ENCODE measurements at regions not wholly inside any gene's neighbourhood (a gene's known extent, or its start where the extent isn't known, plus 50 kb on each side); places are given as distances from the start of the nearest gene placed in this dataset.

DNA sequence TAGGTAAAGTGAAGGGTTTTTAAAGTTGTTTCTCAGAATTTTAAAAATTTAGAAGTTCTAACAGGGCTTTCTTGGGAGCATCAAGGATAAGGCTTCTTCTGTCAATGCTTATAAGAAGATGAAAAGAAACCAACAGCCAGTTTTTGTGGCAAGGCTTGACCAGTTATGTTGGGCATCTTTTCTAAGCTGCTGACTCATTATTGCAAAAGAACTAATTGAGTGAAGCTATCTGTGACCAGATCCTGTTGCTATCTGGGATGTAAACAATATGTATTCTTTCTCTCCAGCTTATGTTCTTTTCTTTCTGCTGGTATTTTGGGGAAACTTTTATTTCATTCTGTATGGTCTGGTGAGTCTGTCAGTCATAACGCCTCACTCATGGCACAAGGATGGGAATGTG, 643.8 kb downstream of the HDGFL1 start:
- Histone ChIP-seq H3K4me1 (ENCODE audit: control insufficient read depth, insufficient read depth, low read length) (no peaks in the 10 kb centered on the region), H3K9me3 (ENCODE audit: control insufficient read depth, insufficient read depth, low read depth, low read length) (no peaks in the 10 kb centered on the region), H3K36me3 (ENCODE audit: control insufficient read depth in 2 of 2, insufficient read depth in 1 of 2, low read length in 2 of 2) (no peaks in the 10 kb centered on the region), H3K27ac (ENCODE audit: extremely low read depth, low read depth, low read length) (no peak overlapping the region), H3K4me3 (ENCODE audit: low read depth, low read length) (no peak overlapping the region)
- ChIA-PET POLR2A (no interaction called here), CTCF (interaction anchor here (0.5 kb wide), 1 partner anchor 330 kb away, joined by 3 read pairs; no protein-coding TSS in a partner anchor)
- no peak for TF ChIP-seq SCRT2 (tag by site-specific recombination; IDR thresholded peaks at IDR 0.05)

DNA sequence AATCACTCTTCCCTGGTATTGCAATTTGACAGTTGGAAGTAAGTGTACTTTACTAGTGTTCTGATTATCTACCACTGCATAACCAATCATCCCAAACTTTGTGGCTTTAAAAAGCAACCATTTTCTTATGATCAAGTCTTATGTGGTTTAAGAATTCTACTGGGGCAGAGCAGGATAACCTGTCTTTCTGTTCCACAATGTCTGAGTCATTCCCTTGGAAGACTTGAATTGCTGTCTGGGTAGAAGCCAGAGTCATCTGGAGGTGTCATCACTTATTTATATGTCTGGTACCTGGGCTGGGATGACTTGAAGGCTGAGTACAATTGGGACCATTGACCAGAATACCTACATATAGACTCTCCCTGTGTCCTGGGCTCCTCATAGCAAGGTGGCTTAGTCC, 644.3 kb downstream of the HDGFL1 start:
- ChIA-PET CTCF (interaction anchor here (0.5 kb wide), 1 partner anchor 330 kb away, joined by 3 read pairs; no protein-coding TSS in a partner anchor), POLR2A (no interaction called here)
- H3K27ac ChIP-seq (ENCODE audit: extremely low read depth, low read depth, low read length): no peak overlapping the region
- H3K4me1 ChIP-seq (ENCODE audit: control insufficient read depth, insufficient read depth, low read length): no peaks in the 10 kb centered on the region
- H3K9me3 ChIP-seq (ENCODE audit: control insufficient read depth, insufficient read depth, low read depth, low read length): no peaks in the 10 kb centered on the region
- H3K36me3 ChIP-seq (ENCODE audit: control insufficient read depth in 2 of 2, insufficient read depth in 1 of 2, low read length in 2 of 2): no peaks in the 10 kb centered on the region
- no peak for TF ChIP-seq MZF1 (tag by site-specific recombination; IDR thresholded peaks at IDR 0.05; ENCODE audit: borderline replicate concordance)
- TF ChIP-seq ZNF248 (tag by site-specific recombination; IDR thresholded peaks at IDR 0.05): no peak
- TF ChIP-seq ZNF514 (tag by site-specific recombination; IDR thresholded peaks at IDR 0.05): no peak
- no peak for TF ChIP-seq ZNF24 (tag by site-specific recombination; IDR thresholded peaks at IDR 0.05)
- no peak for TF ChIP-seq HOXD13 (CRISPR knock-in tag; IDR thresholded peaks at IDR 0.05; ENCODE audit: borderline replicate concordance)
- no peak for TF ChIP-seq ZNF664 (tag by site-specific recombination; IDR thresholded peaks at IDR 0.05)
- TF ChIP-seq ZNF473 (tag by site-specific recombination; IDR thresholded peaks at IDR 0.05): no peak
- TF ChIP-seq, protein P1, sequence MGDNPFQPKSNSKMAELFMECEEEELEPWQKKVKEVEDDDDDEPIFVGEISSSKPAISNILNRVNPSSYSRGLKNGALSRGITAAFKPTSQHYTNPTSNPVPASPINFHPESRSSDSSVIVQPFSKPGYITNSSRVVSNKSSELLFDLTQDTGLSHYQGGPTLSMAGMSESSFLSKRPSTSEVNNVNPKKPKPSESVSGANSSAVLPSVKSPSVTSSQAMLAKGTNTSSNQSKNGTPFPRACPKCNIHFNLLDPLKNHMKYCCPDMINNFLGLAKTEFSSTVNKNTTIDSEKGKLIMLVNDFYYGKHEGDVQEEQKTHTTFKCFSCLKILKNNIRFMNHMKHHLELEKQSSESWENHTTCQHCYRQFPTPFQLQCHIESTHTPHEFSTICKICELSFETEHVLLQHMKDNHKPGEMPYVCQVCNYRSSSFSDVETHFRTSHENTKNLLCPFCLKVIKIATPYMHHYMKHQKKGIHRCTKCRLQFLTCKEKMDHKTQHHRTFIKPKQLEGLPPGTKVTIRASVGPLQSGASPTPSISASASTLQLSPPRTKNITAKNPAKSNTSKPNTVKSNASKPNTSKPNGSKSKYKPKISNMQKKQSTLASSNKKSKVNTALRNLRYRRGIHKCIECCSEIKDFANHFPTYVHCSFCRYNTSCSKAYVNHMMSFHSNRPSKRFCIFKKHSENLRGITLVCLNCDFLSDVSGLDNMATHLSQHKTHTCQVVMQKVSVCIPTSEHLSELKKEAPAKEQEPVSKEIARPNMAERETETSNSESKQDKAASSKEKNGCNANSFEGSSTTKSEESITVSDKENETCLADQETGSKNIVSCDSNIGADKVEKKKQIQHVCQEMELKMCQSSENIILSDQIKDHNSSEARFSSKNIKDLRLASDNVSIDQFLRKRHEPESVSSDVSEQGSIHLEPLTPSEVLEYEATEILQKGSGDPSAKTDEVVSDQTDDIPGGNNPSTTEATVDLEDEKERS (tag by site-specific recombination; IDR thresholded peaks at IDR 0.05): no peak
- no peak for TF ChIP-seq HOXA7 (CRISPR knock-in tag; IDR thresholded peaks at IDR 0.05; ENCODE audit: borderline replicate concordance)
- no peak for TF ChIP-seq WT1 (tag by site-specific recombination; IDR thresholded peaks at IDR 0.05)
- TF ChIP-seq ZBTB20 (tag by site-specific recombination; IDR thresholded peaks at IDR 0.05): no peak
- no peak for TF ChIP-seq IKZF3 (tag by site-specific recombination; IDR thresholded peaks at IDR 0.05)
- TF ChIP-seq KLF16 (tag by site-specific recombination; IDR thresholded peaks at IDR 0.05): no peak
- no peak for TF ChIP-seq ZFHX2 (tag by site-specific recombination; conservative IDR thresholded peaks at IDR 0.05)
- no peak for TF ChIP-seq ZNF221 (tag by site-specific recombination; IDR thresholded peaks at IDR 0.05; ENCODE audit: borderline replicate concordance)
- TF ChIP-seq, protein P2, sequence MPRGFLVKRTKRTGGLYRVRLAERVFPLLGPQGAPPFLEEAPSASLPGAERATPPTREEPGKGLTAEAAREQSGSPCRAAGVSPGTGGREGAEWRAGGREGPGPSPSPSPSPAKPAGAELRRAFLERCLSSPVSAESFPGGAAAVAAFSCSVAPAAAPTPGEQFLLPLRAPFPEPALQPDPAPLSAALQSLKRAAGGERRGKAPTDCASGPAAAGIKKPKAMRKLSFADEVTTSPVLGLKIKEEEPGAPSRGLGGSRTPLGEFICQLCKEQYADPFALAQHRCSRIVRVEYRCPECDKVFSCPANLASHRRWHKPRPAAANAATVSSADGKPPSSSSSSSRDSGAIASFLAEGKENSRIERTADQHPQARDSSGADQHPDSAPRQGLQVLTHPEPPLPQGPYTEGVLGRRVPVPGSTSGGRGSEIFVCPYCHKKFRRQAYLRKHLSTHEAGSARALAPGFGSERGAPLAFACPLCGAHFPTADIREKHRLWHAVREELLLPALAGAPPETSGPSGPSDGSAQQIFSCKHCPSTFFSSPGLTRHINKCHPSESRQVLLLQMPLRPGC (tag by site-specific recombination; IDR thresholded peaks at IDR 0.05): no peak
- TF ChIP-seq MYNN (tag by site-specific recombination; IDR thresholded peaks at IDR 0.05; ENCODE audit: borderline replicate concordance): no peak
- no peak for TF ChIP-seq ZBTB8A (tag by site-specific recombination; IDR thresholded peaks at IDR 0.05)
- TF ChIP-seq ZNF433 (tag by site-specific recombination; IDR thresholded peaks at IDR 0.05; ENCODE audit: low read depth): no peak
- TF ChIP-seq ZNF624 (tag by site-specific recombination; IDR thresholded peaks at IDR 0.05): no peak
- no peak overlapping the region for H3K4me3 ChIP-seq (ENCODE audit: low read depth, low read length)
